Loucy (cell line): ENCODE measurements at regions not wholly inside any gene's neighbourhood (a gene's known extent, or its start where the extent isn't known, plus 50 kb on each side); places are given as distances from the start of the nearest gene placed in this dataset.

Source experiments
- CTCF ChIP-seq: fragments of 200-600 bp; sonication (generic); conservative IDR thresholded peaks from 2 replicates; pipeline ENCODE4 v1.5.1; 2014; ENCODE audit warnings: mild to moderate bottlenecking, antibody characterized with exemption, low read length
- EZH2phosphoT487 ChIP-seq: fragments of 200-600 bp; IDR thresholded peaks from 2 replicates; pipeline ENCODE4 v1.6.1; 2018; ENCODE audit warnings: antibody characterized with exemption, mild to moderate bottlenecking, moderate library complexity, borderline replicate concordance

- no peak for TF ChIP-seq CTCF
- TF ChIP-seq EZH2phosphoT487, result no peak
Measured at GRCh38 chr6:91572878-91573277, 986.0 kb upstream of the MAP3K7 start.
